ENCODE measurements at regions not wholly inside any gene's neighbourhood (a gene's known extent, or its start where the extent isn't known, plus 50 kb on each side); places are given as distances from the start of the nearest gene placed in this dataset.

DNA sequence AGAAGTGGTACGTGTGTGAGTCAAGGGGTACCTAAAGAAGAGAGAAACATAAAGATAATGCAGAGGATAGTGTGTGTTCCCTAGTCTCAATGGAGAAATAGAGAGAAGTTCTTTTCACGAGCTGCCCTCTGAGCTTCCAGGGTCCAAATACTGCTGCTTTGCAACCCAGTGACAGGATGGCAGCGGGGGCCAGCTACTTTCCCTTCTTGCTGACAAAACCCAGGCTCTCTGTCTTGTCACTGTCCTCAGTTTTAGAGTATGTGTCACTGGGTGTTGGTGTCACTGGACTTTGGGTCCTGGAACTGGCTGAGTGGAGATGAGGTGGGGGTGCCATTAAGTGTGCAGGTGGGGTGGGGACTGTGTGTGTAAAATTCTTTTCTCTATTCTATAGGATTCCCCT is 265.6 kb downstream of the CDC5L start:
- peaks cover 31% of the 10 kb centered on the region for H3K4me1 Mint-ChIP-seq (ENCODE audit: insufficient read depth, unreplicated experiment)
- H3K9me3 Mint-ChIP-seq (ENCODE audit: unreplicated experiment): no peaks in the 10 kb centered on the region
- BruUV-seq (replicated peaks): no TSS peak
- H3K27ac Mint-ChIP-seq (ENCODE audit: low read depth, unreplicated experiment): peak overlapping the region; percentile 14
- no peak for DNase-seq (ENCODE audit: unreplicated experiment)
- ChIA-PET CTCF (interaction anchor here (0.6 to 6.7 kb wide), 10 partner anchors 22 to 1270 kb away, joined by 3 to 64 read pairs (median 5); no protein-coding TSS in a partner anchor), POLR2A (interaction anchor here (0.7 kb wide), 1 partner anchor 33 kb away, joined by 3 read pairs; no protein-coding TSS in a partner anchor)
- intact Hi-C loops (cut with micrococcal nuclease): no loop called here
- peaks cover 6% of the 10 kb centered on the region for H3K36me3 Mint-ChIP-seq (ENCODE audit: insufficient read depth, unreplicated experiment)
- no peaks in the 10 kb centered on the region for H3K27me3 Mint-ChIP-seq (ENCODE audit: insufficient read depth, unreplicated experiment)
- no peak overlapping the region for H3K4me3 Mint-ChIP-seq (ENCODE audit: unreplicated experiment)
- TF ChIP-seq CTCF (IDR thresholded peaks at IDR 0.05; ENCODE audit: unreplicated experiment): no peak

DNA sequence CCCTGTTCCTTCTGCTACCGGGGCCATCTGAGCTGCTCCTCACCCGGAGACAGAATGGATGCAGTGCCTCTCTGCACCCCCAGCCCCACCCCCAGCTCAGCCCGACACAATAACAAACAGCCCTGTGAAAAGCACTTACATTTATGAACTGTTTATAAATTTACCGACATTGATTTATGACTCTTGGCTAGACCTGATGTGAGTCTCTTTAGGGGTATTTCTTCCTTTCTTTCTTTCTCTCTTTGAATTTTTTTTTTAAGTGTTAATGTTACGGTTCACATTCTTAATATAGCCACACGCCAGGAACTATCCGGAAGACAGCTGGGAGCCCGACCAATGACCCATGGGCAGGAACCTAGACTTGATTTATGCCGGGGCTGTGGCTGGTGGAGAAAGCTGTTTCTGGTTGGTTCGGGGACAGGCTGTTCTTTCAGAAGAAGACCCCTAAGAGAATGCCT is 266.3 kb downstream of the CDC5L start:
- no peak overlapping the region for H3K27ac Mint-ChIP-seq (ENCODE audit: low read depth, unreplicated experiment)
- H3K27me3 Mint-ChIP-seq (ENCODE audit: insufficient read depth, unreplicated experiment): no peaks in the 10 kb centered on the region

GRCh38 chr6:44655412-44656342 is 268.2 kb downstream of the CDC5L start:
- intact Hi-C loops (cut with micrococcal nuclease): loop anchor here (1.0 kb wide), 5 partner anchors 180 to 1267 kb away; partner anchors contain the start of gene SUPT3H
- peak overlapping the region; percentile 76 for H3K27ac Mint-ChIP-seq (ENCODE audit: low read depth, unreplicated experiment)
- H3K4me1 Mint-ChIP-seq (ENCODE audit: insufficient read depth, unreplicated experiment): peaks cover 13% of the 10 kb centered on the region
- DNase-seq (ENCODE audit: unreplicated experiment): peak; percentile 66
- H3K9me3 Mint-ChIP-seq (ENCODE audit: unreplicated experiment): no peaks in the 10 kb centered on the region
- BruUV-seq (replicated peaks): no TSS peak
- TF ChIP-seq CTCF (IDR thresholded peaks at IDR 0.05; ENCODE audit: unreplicated experiment): peak; percentile 97
- peaks cover 6% of the 10 kb centered on the region for H3K36me3 Mint-ChIP-seq (ENCODE audit: insufficient read depth, unreplicated experiment)
- ChIA-PET POLR2A (interaction anchor here (0.7 to 1.0 kb wide), 4 partner anchors 764 to 1267 kb away, joined by 3 to 4 read pairs (median 3); no protein-coding TSS in a partner anchor), CTCF (interaction anchor here (0.6 to 6.7 kb wide), 57 partner anchors 9 to 1822 kb away, joined by 3 to 64 read pairs (median 3); partner anchors contain the start of gene SUPT3H)
- no peaks in the 10 kb centered on the region for H3K27me3 Mint-ChIP-seq (ENCODE audit: insufficient read depth, unreplicated experiment)
- H3K4me3 Mint-ChIP-seq (ENCODE audit: unreplicated experiment): peak overlapping the region; percentile 3

More for the DNA sequence above, 266.3 kb downstream of the CDC5L start:
- BruUV-seq (replicated peaks): no TSS peak
- no peak for TF ChIP-seq CTCF (IDR thresholded peaks at IDR 0.05; ENCODE audit: unreplicated experiment)
- DNase-seq (ENCODE audit: unreplicated experiment): no peak
- ChIA-PET CTCF (interaction anchor here (0.6 to 6.7 kb wide), 14 partner anchors 23 to 1269 kb away, joined by 3 to 64 read pairs (median 4); no protein-coding TSS in a partner anchor), POLR2A (interaction anchor here (1.0 kb wide), 1 partner anchor 179 kb away, joined by 4 read pairs; no protein-coding TSS in a partner anchor)
- intact Hi-C loops (cut with micrococcal nuclease): no loop called here
- Mint-ChIP-seq H3K4me1 (ENCODE audit: insufficient read depth, unreplicated experiment) (peaks cover 30% of the 10 kb centered on the region), H3K4me3 (ENCODE audit: unreplicated experiment) (no peak overlapping the region), H3K9me3 (ENCODE audit: unreplicated experiment) (no peaks in the 10 kb centered on the region), H3K36me3 (ENCODE audit: insufficient read depth, unreplicated experiment) (peaks cover 6% of the 10 kb centered on the region)

DNA sequence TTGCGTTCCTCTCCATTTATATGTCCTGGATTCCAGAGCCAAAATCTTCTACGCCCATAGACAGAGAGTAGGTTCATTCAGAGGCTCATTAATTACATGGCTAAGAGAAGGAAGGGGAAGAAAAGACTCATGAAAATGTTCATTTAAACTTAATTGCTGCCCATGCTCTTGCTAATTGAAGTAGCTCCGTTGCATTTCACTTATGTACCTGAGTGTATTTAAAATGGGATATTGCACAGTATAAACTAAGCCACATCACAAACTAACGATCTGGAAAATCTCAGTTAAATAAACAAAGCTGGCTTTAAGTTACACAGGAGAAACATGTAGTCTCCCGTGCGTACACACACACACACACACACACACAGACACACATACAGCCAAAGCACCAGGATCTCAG is 269.2 kb downstream of the CDC5L start:
- H3K9me3 Mint-ChIP-seq (ENCODE audit: unreplicated experiment): no peaks in the 10 kb centered on the region
- H3K27ac Mint-ChIP-seq (ENCODE audit: low read depth, unreplicated experiment): no peak overlapping the region
- H3K4me3 Mint-ChIP-seq (ENCODE audit: unreplicated experiment): no peak overlapping the region
- no peak for DNase-seq (ENCODE audit: unreplicated experiment)
- H3K4me1 Mint-ChIP-seq (ENCODE audit: insufficient read depth, unreplicated experiment): peaks cover 12% of the 10 kb centered on the region
- H3K27me3 Mint-ChIP-seq (ENCODE audit: insufficient read depth, unreplicated experiment): no peaks in the 10 kb centered on the region
- intact Hi-C loops (cut with micrococcal nuclease): no loop called here
- ChIA-PET CTCF (interaction anchor here (0.6 to 6.7 kb wide), 23 partner anchors 9 to 1395 kb away, joined by 3 to 64 read pairs (median 3); no protein-coding TSS in a partner anchor), POLR2A (no interaction called here)
- BruUV-seq (replicated peaks): no TSS peak
- TF ChIP-seq CTCF (IDR thresholded peaks at IDR 0.05; ENCODE audit: unreplicated experiment): no peak
- no peaks in the 10 kb centered on the region for H3K36me3 Mint-ChIP-seq (ENCODE audit: insufficient read depth, unreplicated experiment)

Measured in MCF 10A (cell line).